ENCODE measurements at regions not wholly inside any gene's neighbourhood (a gene's known extent, or its start where the extent isn't known, plus 50 kb on each side); places are given as distances from the start of the nearest gene placed in this dataset.
"Not testable (repeated sequence)": the region's sequence is repeated elsewhere in the genome, so short reads cannot be mapped to it uniquely, and the experiment has no call there.

GRCh38 chr1:192862271-192862670 is 53.4 kb downstream of the RGS2 start:
- Mint-ChIP-seq H3K27me3 (no peaks in the 10 kb centered on the region), H3K4me3 (no peak overlapping the region), H3K36me3 (no peaks in the 10 kb centered on the region), H3K4me1 (peaks cover 0 to 2% (median 0%) of the 10 kb centered on the region in 4 donors), H3K9me3 (no peaks in the 10 kb centered on the region), H3K27ac (no peak overlapping the region)
- POLR2A ChIA-PET, result no interaction called here
- DNase-seq (no peak), ATAC-seq (no peak)

GRCh38 chr1:192866241-192866868 is 57.5 kb downstream of the RGS2 start:
- Mint-ChIP-seq H3K4me1 (peaks cover 0 to 2% (median 0%) of the 10 kb centered on the region in 4 donors), H3K27me3 (no peaks in the 10 kb centered on the region), H3K9me3 (no peaks in the 10 kb centered on the region), H3K27ac (no peak overlapping the region), H3K36me3 (no peaks in the 10 kb centered on the region), H3K4me3 (no peak overlapping the region)
- no peak for DNase-seq
- POLR2A ChIA-PET, result no interaction called here
- ATAC-seq, result no peak

GRCh38 chr1:192867180-192867579 is 58.3 kb downstream of the RGS2 start:
- peaks cover 0 to 2% (median 0%) of the 10 kb centered on the region in 4 donors for H3K4me1 Mint-ChIP-seq
- no peaks in the 10 kb centered on the region for H3K36me3 Mint-ChIP-seq
- no peak overlapping the region for H3K27ac Mint-ChIP-seq
- ATAC-seq (no peak), DNase-seq (no peak)
- POLR2A ChIA-PET, result no interaction called here
- H3K27me3 Mint-ChIP-seq, result peaks cover 0 to 3% (median 0%) of the 10 kb centered on the region in 5 donors
- H3K9me3 Mint-ChIP-seq, result no peaks in the 10 kb centered on the region
- no peak overlapping the region for H3K4me3 Mint-ChIP-seq

- ATAC-seq (no peak), DNase-seq (no peak)
- peaks cover 0 to 2% (median 0%) of the 10 kb centered on the region in 4 donors for H3K4me1 Mint-ChIP-seq
- no peaks in the 10 kb centered on the region for H3K36me3 Mint-ChIP-seq
- no peak overlapping the region for H3K4me3 Mint-ChIP-seq
- H3K27ac Mint-ChIP-seq, result no peak overlapping the region
- peaks cover 0 to 3% (median 0%) of the 10 kb centered on the region in 5 donors for H3K27me3 Mint-ChIP-seq
- POLR2A ChIA-PET, result no interaction called here
- no peaks in the 10 kb centered on the region for H3K9me3 Mint-ChIP-seq
Observed at GRCh38 chr1:192869308-192869940, 60.6 kb downstream of the RGS2 start.

- H3K27me3 Mint-ChIP-seq, result peaks cover 0 to 10% (median 2%) of the 10 kb centered on the region in 5 donors
- POLR2A ChIA-PET, result no interaction called here
- ATAC-seq, result no peak
Observed at GRCh38 chr1:192872010-192872409, 63.2 kb downstream of the RGS2 start.

GRCh38 chr1:192873836-192874235 is 65.0 kb downstream of the RGS2 start:
- POLR2A ChIA-PET, result no interaction called here
- no peak overlapping the region for H3K4me3 Mint-ChIP-seq
- peaks cover 0 to 3% (median 1%) of the 10 kb centered on the region in 4 donors for H3K4me1 Mint-ChIP-seq
- DNase-seq (no peak), ATAC-seq (no peak)
- H3K36me3 Mint-ChIP-seq, result no peaks in the 10 kb centered on the region
- no peaks in the 10 kb centered on the region for H3K9me3 Mint-ChIP-seq
- H3K27me3 Mint-ChIP-seq, result peaks cover 0 to 10% (median 3%) of the 10 kb centered on the region in 5 donors
- no peak overlapping the region for H3K27ac Mint-ChIP-seq

More at GRCh38 chr1:192872010-192872409, 63.2 kb downstream of the RGS2 start:
- H3K27ac Mint-ChIP-seq, result no peak overlapping the region
- no peaks in the 10 kb centered on the region for H3K36me3 Mint-ChIP-seq
- peaks cover 0 to 2% (median 0%) of the 10 kb centered on the region in 4 donors for H3K4me1 Mint-ChIP-seq
- no peak for DNase-seq
- no peaks in the 10 kb centered on the region for H3K9me3 Mint-ChIP-seq
- H3K4me3 Mint-ChIP-seq, result no peak overlapping the region

- Mint-ChIP-seq H3K4me3 (no peak overlapping the region), H3K27ac (no peak overlapping the region), H3K4me1 (peaks cover 0 to 3% (median 1%) of the 10 kb centered on the region in 4 donors), H3K9me3 (peaks cover 0 to 6% (median 0%) of the 10 kb centered on the region in 9 donors), H3K36me3 (peaks cover 0 to 3% (median 0%) of the 10 kb centered on the region in 3 donors), H3K27me3 (peaks cover 0 to 16% (median 4%) of the 10 kb centered on the region in 5 donors)
- no peak for ATAC-seq
- DNase-seq, result no peak
- POLR2A ChIA-PET, result no interaction called here
Observed at GRCh38 chr1:192876633-192877032, 67.8 kb downstream of the RGS2 start.

GRCh38 chr1:192877283-192877886 is 68.5 kb downstream of the RGS2 start:
- POLR2A ChIA-PET, result no interaction called here
- Mint-ChIP-seq H3K36me3 (peaks cover 0 to 3% (median 0%) of the 10 kb centered on the region in 3 donors), H3K27ac (no peak overlapping the region), H3K4me3 (no peak overlapping the region), H3K27me3 (peaks cover 0 to 16% (median 4%) of the 10 kb centered on the region in 5 donors), H3K9me3 (peaks cover 0 to 6% (median 0%) of the 10 kb centered on the region in 9 donors), H3K4me1 (peaks cover 0 to 3% (median 1%) of the 10 kb centered on the region in 4 donors)
- no peak for DNase-seq
- ATAC-seq, result no peak

GRCh38 chr1:192878249-192878648 is 69.4 kb downstream of the RGS2 start:
- no peak overlapping the region for H3K27ac Mint-ChIP-seq
- peaks cover 0 to 3% (median 0%) of the 10 kb centered on the region in 3 donors for H3K36me3 Mint-ChIP-seq
- no peak for DNase-seq
- ATAC-seq, result no peak
- H3K4me3 Mint-ChIP-seq, result no peak overlapping the region
- H3K4me1 Mint-ChIP-seq, result peaks cover 0 to 3% (median 1%) of the 10 kb centered on the region in 4 donors
- H3K27me3 Mint-ChIP-seq, result peaks cover 0 to 16% (median 4%) of the 10 kb centered on the region in 5 donors
- H3K9me3 Mint-ChIP-seq, result peaks cover 0 to 6% (median 0%) of the 10 kb centered on the region in 9 donors
- POLR2A ChIA-PET, result no interaction called here

- DNase-seq (no peak), ATAC-seq (no peak)
- Mint-ChIP-seq H3K4me1 (peaks cover 0 to 3% (median 1%) of the 10 kb centered on the region in 4 donors), H3K36me3 (peaks cover 0 to 3% (median 0%) of the 10 kb centered on the region in 3 donors), H3K9me3 (peaks cover 0 to 6% (median 0%) of the 10 kb centered on the region in 9 donors), H3K27me3 (peaks cover 0 to 16% (median 4%) of the 10 kb centered on the region in 5 donors), H3K4me3 (no peak overlapping the region), H3K27ac (no peak overlapping the region)
- POLR2A ChIA-PET, result no interaction called here
Observed at GRCh38 chr1:192879406-192879805, 70.6 kb downstream of the RGS2 start.

GRCh38 chr1:192880231-192880630 is 71.4 kb downstream of the RGS2 start:
- POLR2A ChIA-PET, result no interaction called here
- Mint-ChIP-seq H3K36me3 (peaks cover 0 to 3% (median 0%) of the 10 kb centered on the region in 3 donors), H3K27ac (no peak overlapping the region), H3K4me1 (peaks cover 0 to 4% (median under 1%) of the 10 kb centered on the region in 4 donors), H3K9me3 (peaks cover 0 to 6% (median 0%) of the 10 kb centered on the region in 9 donors), H3K27me3 (peaks cover 0 to 15% (median 4%) of the 10 kb centered on the region in 5 donors), H3K4me3 (no peak overlapping the region)
- ATAC-seq, result no peak
- DNase-seq, result no peak

GRCh38 chr1:192884241-192884640 is 75.4 kb downstream of the RGS2 start:
- H3K27me3 Mint-ChIP-seq, result peaks cover 0 to 7% (median 0%) of the 10 kb centered on the region in 5 donors
- H3K9me3 Mint-ChIP-seq, result peaks cover 0 to 6% (median 0%) of the 10 kb centered on the region in 9 donors
- ATAC-seq (no peak), DNase-seq (no peak)
- POLR2A ChIA-PET, result no interaction called here
- peaks cover 0 to 3% (median 0%) of the 10 kb centered on the region in 4 donors for H3K4me1 Mint-ChIP-seq
- no peak overlapping the region for H3K4me3 Mint-ChIP-seq
- no peak overlapping the region for H3K27ac Mint-ChIP-seq
- H3K36me3 Mint-ChIP-seq, result peaks cover 0 to 3% (median 0%) of the 10 kb centered on the region in 3 donors

- H3K27me3 Mint-ChIP-seq, POLR2A ChIA-PET, H3K4me3 Mint-ChIP-seq, H3K4me1 Mint-ChIP-seq, H3K9me3 Mint-ChIP-seq, ATAC-seq, H3K36me3 Mint-ChIP-seq, DNase-seq, H3K27ac Mint-ChIP-seq: not testable (repeated sequence)
Observed at GRCh38 chr1:192885387-192885786, 76.5 kb downstream of the RGS2 start.
